ENCODE measurements at regions not wholly inside any gene's neighbourhood (a gene's known extent, or its start where the extent isn't known, plus 50 kb on each side); places are given as distances from the start of the nearest gene placed in this dataset.
"Not testable (repeated sequence)": the region's sequence is repeated elsewhere in the genome, so short reads cannot be mapped to it uniquely, and the experiment has no call there.

GRCh38 chr1:81549588-81550127, 251.1 kb upstream of the ADGRL2 start:
- H3K27ac ChIP-seq: no peak overlapping the region
- peak; percentile 18 for DNase-seq (ENCODE audit: low read depth, low spot score)

GRCh38 chr1:81548918-81549587, 251.7 kb upstream of the ADGRL2 start:
- DNase-seq (ENCODE audit: low read depth, low spot score): no peak
- no peak overlapping the region for H3K27ac ChIP-seq

- no peak overlapping the region for H3K27ac ChIP-seq
- DNase-seq (ENCODE audit: low read depth, low spot score): no peak
Observed at GRCh38 chr1:81547912-81548303, 252.8 kb upstream of the ADGRL2 start.

DNA sequence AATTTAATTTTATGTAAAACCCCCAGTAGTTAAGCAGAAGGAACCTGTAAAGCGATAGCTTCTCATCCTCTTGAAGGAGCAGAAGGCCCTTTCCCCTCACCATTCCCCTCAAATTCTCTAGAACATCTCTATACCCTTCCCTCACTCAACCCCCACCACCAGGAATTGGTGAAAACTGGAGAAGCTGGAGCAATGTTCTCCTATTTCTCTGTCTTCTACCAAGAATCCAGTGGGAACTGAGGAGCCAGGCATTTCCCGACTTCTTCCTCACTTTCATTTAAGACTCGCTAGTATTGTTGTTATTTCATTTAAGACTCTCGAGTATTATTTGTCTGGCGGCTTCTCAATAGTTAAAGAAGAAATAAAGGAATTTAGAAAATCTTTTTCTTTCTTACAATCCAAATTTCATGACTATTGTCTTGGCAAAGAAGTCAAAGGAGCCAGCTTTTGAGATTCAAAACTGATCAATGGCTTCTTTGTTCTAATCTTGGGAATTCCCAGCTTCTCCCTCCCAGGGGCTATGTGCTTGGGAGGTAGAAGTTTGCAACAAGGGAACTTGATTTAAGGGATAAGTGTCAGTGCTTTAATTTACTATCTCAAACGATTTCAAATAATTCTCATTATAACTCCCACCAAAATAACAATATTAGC, 253.3 kb upstream of the ADGRL2 start:
- no peak overlapping the region for H3K27ac ChIP-seq
- no peak for DNase-seq (ENCODE audit: low read depth, low spot score)

DNA sequence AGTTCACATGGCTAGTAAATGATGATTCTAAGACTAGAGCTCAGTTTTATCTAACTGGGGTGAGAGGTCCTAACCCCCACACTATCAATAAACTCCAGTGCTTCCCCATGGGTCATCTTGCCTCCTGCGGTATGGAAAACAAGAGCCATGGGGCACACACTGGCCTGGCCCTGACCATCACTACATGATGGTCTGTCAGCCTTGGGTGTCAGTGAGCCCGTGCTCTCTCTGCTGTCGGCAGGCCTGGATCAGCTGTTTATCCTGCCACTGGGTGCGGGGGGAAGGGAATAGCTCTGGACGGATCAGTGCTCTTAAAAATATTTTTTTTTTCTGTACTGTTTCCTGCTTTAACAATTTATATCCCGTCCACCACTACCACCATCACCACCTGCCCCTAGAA, 255.0 kb upstream of the ADGRL2 start:
- H3K27ac ChIP-seq: no peak overlapping the region
- DNase-seq (ENCODE audit: low read depth, low spot score): no peak

GRCh38 chr1:81543764-81544163, 257.0 kb upstream of the ADGRL2 start:
- DNase-seq (ENCODE audit: low read depth, low spot score): no peak
- H3K27ac ChIP-seq: no peak overlapping the region

GRCh38 chr1:81542196-81542595, 258.5 kb upstream of the ADGRL2 start:
- H3K27ac ChIP-seq: no peak overlapping the region
- no peak for DNase-seq (ENCODE audit: low read depth, low spot score)

- no peak overlapping the region for H3K27ac ChIP-seq
- no peak for DNase-seq (ENCODE audit: low read depth, low spot score)
Observed at GRCh38 chr1:81540216-81540615, 260.5 kb upstream of the ADGRL2 start.

- no peak overlapping the region for H3K27ac ChIP-seq
- DNase-seq (ENCODE audit: low read depth, low spot score): no peak
Observed at GRCh38 chr1:81529014-81529413, 271.7 kb upstream of the ADGRL2 start.

- H3K27ac ChIP-seq: no peak overlapping the region
- no peak for DNase-seq (ENCODE audit: low read depth, low spot score)
Observed at GRCh38 chr1:81525085-81525484, 275.6 kb upstream of the ADGRL2 start.

GRCh38 chr1:81519987-81520386, 280.7 kb upstream of the ADGRL2 start:
- no peak overlapping the region for H3K27ac ChIP-seq
- DNase-seq (ENCODE audit: low read depth, low spot score): no peak

GRCh38 chr1:81517987-81518386, 282.7 kb upstream of the ADGRL2 start:
- H3K27ac ChIP-seq: no peak overlapping the region
- DNase-seq (ENCODE audit: low read depth, low spot score): no peak

DNA sequence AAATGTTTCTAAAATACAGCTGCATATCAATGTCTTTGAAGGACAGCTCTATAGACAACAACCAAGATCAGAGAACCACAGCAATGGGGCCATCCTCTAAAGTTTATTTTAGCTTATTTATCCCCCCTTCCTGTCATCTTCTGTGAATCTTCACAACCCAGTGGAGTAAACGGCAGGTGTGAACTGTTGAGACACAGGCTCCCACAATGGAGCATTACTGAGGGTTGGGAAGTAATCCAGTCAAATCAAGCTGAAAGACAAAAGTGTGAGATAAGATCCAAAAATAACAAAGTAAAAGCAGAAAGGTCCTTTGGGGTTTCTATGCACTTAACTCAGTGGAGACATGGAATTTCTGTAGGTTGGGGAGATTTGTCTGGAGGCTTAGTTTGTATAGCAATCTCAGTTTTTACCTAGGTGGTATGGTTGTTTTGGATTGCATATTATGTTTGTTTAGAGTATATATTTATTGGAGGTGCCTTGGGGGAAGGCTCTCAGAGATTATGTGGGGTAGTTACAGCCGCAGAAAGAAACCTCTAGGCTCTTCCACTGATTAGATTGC, 286.9 kb upstream of the ADGRL2 start:
- DNase-seq (ENCODE audit: low read depth, low spot score): no peak
- no peak overlapping the region for H3K27ac ChIP-seq

DNA sequence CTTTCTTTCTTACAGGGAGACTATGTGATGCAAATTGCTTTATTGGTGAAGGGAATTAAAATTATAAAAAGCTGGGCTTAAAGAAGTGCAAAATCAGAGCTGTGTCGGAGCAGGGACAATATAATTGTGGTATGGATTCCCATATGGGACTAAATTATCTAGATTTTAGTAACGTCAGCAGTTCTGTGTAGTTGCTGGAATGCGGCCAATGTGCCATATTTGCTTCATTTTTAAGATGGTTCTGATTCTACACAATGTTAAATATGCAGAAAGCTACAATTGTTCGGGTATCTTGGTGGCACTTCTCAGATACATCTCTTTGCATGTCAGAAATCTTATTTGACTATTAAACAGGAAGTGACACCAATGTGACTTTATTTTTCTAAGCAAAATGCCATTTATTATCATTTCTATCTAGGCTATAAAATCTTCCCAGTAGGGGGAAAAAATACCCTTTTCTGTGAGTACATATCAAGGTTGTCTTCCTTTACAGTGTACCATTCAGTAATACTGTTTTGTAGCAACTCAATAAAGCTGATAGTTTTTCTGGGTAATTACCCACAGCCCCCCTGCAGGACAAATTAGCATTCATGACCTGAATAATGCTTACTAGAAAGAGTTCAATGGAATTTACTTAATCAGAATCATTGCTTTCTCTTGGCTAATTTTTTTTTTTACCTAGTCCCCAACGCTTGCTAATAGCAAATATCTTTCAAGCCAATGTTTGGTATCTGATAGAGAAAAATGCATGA, 288.3 kb upstream of the ADGRL2 start:
- no peak overlapping the region for H3K27ac ChIP-seq
- DNase-seq (ENCODE audit: low read depth, low spot score): no peak

DNA sequence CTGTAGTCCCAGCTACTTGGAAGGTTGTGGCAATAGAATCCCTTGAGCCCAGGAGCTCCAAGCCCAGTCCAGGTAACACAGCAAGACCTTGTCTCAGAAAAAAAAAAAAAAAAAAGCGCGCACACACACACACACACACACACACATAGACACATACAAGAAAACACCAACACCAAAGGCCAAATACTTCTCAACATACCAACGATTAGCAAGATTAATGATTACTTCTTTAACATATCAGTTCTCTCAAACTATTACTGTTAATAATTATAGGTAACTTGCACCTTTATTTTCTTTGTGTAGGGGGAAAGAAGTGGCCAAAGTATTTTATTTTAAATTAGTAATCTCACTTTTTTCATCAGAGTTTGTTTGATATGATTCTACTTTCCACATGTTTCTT, 289.5 kb upstream of the ADGRL2 start:
- H3K27ac ChIP-seq: no peak overlapping the region
- DNase-seq (ENCODE audit: low read depth, low spot score): no peak

- peak overlapping the region; percentile 61 for H3K27ac ChIP-seq
- no peak for DNase-seq (ENCODE audit: low read depth, low spot score)
Observed at GRCh38 chr1:81510701-81511100, 290.0 kb upstream of the ADGRL2 start.

DNA sequence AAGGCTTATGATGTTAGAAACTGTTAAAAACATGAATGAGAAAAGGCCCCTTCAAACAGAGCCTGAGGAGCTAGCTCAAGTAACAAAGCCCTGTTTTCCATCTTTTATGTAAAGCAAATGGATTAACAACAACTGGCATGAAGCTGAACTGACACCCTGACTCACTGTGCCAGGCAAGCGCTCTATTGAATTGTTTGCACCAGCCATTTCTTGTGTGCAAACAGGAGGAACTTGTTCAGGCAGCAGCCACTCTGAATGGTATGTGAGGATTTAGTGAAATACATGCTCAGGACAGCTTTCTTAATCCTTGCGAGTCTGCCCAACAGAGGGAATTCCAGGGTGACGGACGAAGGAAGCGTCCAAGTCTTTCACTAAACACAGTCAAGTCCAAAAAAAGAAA, 291.1 kb upstream of the ADGRL2 start:
- peak overlapping the region; percentile 61 for H3K27ac ChIP-seq
- peak; percentile 79 for DNase-seq (ENCODE audit: low read depth, low spot score)

- no peak overlapping the region for H3K27ac ChIP-seq
- no peak for DNase-seq (ENCODE audit: low read depth, low spot score)
Observed at GRCh38 chr1:81506699-81507098, 294.0 kb upstream of the ADGRL2 start.

DNA sequence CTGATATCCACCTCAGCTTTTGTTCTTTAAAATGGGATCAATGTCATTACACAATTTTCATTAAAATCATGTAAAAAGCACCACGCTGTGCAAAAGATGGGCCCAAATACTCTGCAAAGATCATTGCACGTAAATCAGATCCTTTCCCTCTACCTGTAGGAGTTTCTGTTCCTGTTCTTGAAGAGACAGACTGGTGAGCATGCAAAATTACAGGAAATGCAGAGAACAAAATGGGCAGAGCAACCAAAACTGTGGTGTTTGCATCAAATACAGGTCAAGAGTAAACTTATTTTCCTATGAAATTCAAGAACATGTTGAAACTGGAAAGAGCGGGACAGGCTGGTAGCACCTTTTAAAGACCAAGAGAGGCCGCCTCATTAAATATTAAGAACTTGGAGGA, 294.9 kb upstream of the ADGRL2 start:
- no peak overlapping the region for H3K27ac ChIP-seq
- DNase-seq (ENCODE audit: low read depth, low spot score): no peak

- DNase-seq (ENCODE audit: low read depth, low spot score); H3K27ac ChIP-seq: not testable (repeated sequence)
Observed at GRCh38 chr1:81504820-81505219, 295.9 kb upstream of the ADGRL2 start.

DNA sequence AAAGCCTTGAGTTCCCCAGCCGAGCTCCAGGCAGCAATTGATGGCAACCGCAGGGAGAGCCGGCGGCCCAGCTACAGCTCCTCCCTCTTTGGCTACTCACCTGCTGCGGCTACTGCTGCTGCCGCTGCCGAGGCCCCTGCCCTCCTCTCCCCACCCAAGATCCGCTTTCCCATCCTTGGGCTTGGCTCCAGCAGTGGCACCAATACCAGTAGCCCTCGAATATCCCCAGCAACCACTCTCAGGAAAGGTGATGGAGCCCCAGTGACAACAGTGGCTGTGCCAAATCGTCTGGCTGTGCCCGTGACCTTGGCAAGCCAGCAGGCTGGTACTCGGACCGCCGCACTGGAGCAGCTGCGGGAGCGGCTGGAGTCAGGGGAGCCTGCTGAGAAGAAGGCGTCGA, 298.0 kb upstream of the ADGRL2 start:
- not testable (repeated sequence) for H3K27ac ChIP-seq; DNase-seq (ENCODE audit: low read depth, low spot score)
